ENCODE measurements at regions not wholly inside any gene's neighbourhood (a gene's known extent, or its start where the extent isn't known, plus 50 kb on each side); places are given as distances from the start of the nearest gene placed in this dataset.

DNA sequence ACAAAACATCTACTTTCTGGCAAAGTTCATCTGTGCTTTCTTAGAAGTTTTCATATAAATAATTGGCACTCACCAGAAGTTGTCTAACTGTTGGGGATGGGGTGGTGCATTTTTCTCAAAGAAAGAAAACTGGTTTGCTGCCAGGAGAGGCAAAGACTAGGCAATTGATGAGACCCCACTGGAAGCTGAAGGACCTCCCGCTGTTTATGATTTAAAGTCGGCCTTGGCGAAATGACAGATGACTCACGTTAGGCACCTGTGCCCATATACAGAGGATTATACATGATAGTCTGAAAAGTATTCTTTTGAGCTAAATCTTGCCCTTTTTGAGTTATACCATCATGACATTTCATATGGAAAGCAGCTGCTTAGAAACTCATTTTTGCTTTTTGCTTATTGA is 193.0 kb upstream of the ZFHX3 start:
- TF ChIP-seq BHLHE40 (IDR thresholded peaks at IDR 0.05; ENCODE audit: borderline replicate concordance): no peak
- TF ChIP-seq SUZ12 (IDR thresholded peaks at IDR 0.05): no peak
- no peak for TF ChIP-seq SP1 (IDR thresholded peaks at IDR 0.05)
- TF ChIP-seq FOXA1 (IDR thresholded peaks at IDR 0.05): no peak
- no peak for TF ChIP-seq HDGF (IDR thresholded peaks at IDR 0.05; ENCODE audit: borderline replicate concordance)
- TF ChIP-seq L3MBTL2 (conservative IDR thresholded peaks at IDR 0.05): no peak
- TF ChIP-seq ARNT (IDR thresholded peaks at IDR 0.05): no peak
- no peak for TF ChIP-seq FOXM1 (IDR thresholded peaks at IDR 0.05; ENCODE audit: borderline replicate concordance)

Data from HEK293T (cell line).